NCI-H748 (cell line): ENCODE measurements at regions not wholly inside any gene's neighbourhood (a gene's known extent, or its start where the extent isn't known, plus 50 kb on each side); places are given as distances from the start of the nearest gene placed in this dataset.
"Not testable (repeated sequence)": the region's sequence is repeated elsewhere in the genome, so short reads cannot be mapped to it uniquely, and the experiment has no call there.

Experiments
- DNase-seq: peaks from one replicate; lab custom pipeline; 2025; ENCODE audit not compliant: unreplicated experiment; lab: John Stamatoyannopoulos, UW

- no peak for DNase-seq
Measured at GRCh38 chr12:32010631-32011336, 51.6 kb downstream of the RESF1 start.

DNA sequence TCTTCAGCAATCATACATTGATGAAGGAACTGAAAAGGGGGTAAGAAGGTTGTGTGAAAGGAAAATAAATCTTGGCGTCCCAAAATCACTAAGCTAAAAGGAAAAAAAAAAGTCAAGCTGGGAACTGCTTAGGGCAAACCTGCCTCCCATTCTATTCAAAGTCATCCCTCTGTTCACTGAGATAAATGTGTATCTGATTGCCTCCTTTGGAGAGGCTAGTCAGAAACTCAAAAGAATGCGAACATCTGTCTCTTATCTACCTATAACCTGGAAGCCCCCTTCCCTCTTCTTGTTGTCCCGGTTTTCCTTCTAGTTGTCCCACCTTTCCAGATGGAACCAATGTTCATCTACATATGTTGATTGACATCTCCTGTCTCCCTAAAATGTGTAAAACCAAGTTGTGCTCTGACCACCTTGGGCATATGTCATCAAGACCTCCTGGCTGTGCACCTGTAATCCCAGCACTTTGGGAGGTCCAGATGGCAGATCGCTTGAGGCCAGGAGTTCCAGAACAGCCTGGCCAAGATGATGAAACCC, 53.1 kb downstream of the RESF1 start:
- DNase-seq = no peak

- DNase-seq = no peak
Measured at GRCh38 chr12:32015036-32015435, 55.8 kb downstream of the RESF1 start.

DNA sequence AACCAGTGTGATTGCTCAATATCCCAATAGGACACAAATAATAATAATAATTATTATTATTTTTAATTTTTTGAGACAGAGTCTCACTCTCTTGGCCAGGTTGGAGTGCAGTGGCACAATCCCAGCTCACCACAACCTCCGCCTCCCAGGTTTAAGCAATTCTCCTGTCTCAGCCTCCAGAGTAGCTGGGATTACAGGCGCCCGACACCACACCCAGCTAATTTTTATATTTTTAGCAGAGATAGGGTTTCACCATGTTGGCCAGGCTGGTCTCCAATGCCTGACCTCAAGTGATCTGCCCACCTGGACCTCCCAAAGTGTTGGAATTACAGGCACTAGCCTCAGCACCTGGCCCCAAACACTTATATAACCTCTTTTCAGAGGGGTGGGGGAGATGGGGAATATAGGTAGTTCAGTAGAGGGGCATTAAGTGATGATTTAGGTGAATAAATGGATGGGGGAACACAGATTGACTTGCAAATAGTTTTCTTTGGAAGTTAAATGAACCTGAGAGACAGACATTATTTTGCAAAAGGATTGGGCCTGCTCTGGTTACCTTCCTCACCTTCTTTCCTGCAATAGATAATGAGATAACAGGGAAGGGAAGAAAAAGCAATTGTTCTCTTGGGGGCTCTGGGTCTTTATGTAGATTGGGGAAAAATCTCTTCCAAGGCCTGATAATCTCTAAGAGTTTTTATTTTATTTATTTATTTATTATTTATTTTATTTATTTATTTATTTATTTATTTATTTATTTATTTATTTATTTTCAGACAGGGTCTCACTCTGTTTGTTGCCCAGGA, 57.7 kb downstream of the RESF1 start:
- DNase-seq = no peak

DNA sequence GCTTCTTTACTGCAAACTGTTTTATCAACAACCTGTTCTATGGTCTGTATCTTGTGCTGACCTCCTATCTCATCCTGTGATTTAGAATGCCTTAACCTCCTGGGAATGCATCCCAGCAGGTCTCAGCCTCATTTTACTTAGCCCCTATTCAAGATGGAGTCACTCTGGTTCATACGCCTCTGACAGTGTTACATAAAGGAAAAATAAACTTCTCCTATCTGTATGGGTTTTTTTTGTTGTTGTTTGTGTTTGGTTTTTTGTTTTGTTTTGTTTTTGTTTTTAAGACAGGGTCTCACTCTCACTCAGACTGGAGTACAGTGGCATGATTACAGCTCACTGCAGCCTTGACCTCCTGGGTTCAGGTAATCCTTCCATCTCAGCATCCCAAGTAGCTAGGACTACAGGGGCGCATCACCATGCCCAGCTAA, 62.1 kb downstream of the RESF1 start:
- DNase-seq = no peak

DNA sequence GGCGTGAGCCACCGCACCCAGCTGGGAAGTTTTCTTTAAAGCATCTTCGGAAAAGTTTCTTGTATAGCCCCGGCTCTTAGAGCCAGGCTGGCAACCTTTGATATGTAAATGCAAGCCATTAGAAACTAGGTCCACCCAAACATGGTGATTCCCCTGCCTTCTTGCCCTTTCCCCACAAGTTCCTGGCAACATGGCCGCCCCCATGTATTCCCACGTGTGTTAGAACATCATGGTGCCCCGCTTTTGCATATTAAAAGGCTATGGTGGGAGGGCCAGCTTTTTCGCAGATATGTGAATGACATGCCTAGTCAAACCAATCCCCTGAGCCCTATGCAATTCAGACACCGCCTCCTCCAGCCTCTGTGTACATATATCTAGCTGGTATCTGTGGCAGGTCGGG, 63.2 kb downstream of the RESF1 start:
- DNase-seq = not testable (repeated sequence)

DNA sequence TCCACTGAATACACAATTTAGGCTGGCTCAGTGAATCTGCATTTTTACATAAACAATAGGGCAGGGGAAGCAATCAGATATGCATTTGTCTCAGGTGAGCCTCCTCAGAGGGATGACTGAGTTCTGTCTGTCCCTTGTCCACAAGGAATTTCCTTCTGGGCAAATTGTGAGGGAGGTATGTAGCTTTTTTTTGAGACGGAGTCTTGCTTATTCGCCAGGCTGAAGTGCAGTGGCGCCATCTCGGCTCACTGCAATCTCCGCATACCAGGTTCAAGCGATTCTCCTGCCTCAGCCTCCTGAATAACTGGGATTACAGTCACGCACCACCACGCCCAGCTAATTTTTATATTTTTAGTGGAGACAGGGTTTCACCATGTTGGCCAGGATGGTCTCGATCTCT, 64.6 kb downstream of the RESF1 start:
- DNase-seq = not testable (repeated sequence)

- DNase-seq = no peak
Measured at GRCh38 chr12:32024884-32025592, 65.8 kb downstream of the RESF1 start.

- no peak for DNase-seq
Measured at GRCh38 chr12:32025906-32026305, 66.7 kb downstream of the RESF1 start.

DNA sequence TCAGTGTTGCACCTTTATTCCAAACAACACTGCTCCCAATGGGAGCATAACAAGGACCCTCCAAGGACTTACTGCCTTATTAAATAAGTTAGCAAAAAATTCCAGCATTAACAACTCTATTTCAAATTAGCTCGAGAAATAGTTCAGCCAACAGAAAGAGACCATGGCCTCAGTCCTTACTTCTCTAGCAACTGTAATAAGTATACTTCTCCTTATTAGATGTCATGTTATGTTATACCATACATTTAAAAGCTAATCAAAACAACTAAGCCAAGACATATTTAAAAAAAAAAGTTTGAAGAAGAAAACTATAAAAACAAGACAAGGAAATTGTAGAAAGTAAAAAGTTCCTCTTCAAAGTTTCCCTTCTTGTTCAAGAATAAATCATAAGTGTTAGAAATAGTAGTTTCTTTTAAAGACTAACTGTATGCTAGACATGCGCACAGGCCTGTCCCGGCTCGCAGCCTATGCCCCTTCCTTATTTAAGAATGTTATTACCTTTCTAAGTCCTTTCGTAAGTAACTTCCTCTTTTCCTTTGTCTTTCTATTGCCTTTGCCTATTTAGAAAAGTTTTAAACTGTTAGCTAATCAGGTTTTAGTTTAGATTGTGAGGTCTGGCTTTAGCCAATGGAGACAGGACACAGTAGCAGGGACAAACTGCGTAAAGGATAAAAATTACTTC, 68.6 kb downstream of the RESF1 start:
- no peak for DNase-seq

DNA sequence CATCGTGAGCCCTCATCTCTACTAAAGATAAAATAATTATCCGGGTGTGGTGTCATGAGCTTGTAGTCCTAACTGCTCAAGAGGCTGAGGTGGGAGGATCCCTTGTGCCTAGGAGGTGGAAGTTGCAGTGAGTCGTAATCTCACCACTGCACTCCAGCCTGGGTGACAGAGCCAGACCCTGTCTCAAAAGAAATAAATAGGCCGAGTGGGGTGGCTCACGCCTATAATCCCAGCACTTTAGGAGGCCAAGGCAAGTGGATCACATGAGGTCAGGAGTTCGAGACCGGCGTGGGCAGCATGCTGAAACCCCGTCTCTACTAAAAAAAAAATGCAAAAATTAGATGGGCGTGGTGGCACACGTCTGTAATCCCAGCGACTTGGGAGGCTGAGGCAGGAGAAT, 70.9 kb downstream of the RESF1 start:
- no peak for DNase-seq

GRCh38 chr12:32030676-32031075, 71.5 kb downstream of the RESF1 start:
- DNase-seq = no peak

DNA sequence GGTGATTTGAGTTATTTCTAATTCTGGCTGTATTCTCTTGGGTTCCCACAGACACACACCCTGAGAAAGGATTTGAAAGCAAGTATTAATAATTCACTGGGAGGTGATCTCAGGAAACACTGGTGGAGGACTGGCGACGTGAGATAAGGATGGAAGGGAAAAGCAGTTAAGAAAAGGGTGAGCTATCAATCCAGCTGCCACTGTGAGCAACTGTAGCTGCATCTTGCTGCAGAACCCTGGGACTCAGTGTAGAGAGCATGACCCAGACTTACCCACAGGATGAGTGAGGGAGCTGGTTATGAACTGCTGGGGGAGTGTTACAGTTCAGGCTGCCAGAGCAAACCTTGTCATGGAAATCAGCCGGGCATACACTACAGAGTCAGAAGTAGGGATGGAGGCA, 71.9 kb downstream of the RESF1 start:
- DNase-seq = no peak

DNA sequence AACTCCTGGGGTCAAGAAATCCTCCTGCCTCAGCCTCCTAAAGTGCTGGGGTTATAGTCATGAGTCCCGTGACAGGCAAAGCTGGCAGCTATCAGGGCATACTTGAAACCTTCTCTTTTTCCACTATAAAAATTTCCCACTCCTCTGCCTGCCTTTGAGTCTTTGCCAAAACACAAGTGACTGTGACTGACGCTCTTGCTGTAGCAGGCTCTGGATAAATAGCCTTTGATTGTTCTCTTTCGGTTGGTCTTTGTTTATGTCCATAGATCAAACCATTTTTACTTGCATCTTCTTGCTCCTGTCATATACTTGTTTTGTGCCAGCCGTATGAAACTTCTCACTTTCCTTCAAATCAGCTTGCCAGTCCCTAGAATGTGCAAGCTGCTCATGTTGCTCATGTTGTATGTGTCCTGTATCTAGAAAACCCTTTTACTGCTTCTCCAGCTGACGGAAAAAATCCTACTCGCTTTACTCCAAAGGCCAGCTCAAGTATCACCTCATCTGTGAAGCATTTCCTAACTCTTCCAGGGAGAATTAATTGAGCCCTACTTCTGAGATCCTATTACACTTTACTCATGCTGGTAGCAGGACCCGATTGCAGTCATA, 73.1 kb downstream of the RESF1 start:
- no peak for DNase-seq

DNA sequence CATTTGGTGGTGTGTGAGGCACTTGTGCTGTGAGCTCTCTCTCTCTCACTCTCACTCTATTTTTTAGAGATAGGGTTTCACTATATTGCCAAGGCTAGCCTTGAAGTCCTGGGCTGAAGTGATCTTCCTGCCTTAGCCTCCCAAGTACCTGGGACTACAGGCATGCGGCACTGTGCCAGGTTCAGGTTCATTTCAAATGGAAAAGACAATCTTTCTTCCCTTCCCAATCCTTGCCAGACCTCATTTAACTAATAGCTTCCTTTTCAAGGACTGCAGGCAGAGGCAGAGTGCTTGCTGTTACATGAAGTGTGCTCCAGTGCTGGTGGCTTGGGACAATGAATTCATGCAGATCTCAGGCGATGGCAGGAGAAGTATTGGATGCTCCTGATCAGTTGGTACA, 73.2 kb upstream of the BICD1 start:
- no peak for DNase-seq

DNA sequence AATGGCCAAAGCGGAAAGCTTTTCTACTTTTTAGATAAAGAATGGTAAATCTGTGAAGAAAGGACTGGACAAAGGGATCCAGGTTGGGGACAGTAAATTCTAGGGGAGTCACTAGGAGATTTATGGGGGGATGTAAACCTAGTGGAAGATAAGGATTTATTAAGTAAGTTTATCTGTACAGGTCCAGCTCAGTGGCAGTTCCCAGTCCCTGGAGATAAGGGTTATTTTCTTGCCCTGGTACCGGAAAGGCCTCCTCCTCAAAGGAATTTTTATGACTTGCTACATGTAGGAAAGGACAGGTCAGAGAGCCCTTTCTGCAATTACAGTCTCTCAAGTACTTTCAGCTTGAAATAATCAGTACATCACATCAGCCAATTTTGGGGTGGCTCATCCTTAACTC, 72.6 kb upstream of the BICD1 start:
- DNase-seq = no peak

- no peak for DNase-seq
Measured at GRCh38 chr12:32036477-32037263, 70.0 kb upstream of the BICD1 start.

DNA sequence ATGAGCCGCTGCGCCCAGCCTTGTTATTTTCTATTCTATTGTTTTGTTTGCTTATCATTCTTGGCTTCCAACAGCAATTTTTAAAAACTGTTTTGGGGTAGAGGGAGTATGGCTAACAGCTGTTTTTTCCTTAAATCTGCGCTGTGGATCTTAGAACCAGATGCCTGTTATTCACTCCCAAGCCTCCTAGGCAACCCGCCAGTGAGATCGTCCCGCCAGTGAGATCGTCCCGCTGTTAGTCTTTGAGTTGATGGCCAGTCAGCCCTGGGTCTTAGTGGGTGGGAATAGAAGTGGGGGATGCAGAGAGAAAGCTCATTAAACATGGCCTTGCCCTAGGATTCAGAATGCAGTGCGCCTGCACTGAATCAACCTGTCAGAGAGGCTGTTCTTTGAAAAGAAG, 67.3 kb upstream of the BICD1 start:
- no peak for DNase-seq

GRCh38 chr12:32039917-32040575, 66.6 kb upstream of the BICD1 start:
- DNase-seq = no peak
